K562 (cell line): ENCODE measurements at regions not wholly inside any gene's neighbourhood (a gene's known extent, or its start where the extent isn't known, plus 50 kb on each side); places are given as distances from the start of the nearest gene placed in this dataset.

Experiments
- ATAC-seq: fragments of 200-7000 bp; cut with Tn5 transposase; 3 replicates; pipeline ENCODE4 v1.9.1; 2020; ENCODE audit warnings: moderate library complexity
- BruUV-seq: library from RNA; stranded (reverse); fragments of 400-500 nt; replicated peaks from 2 replicates; lab custom pipeline; 2021; lab: Mats Ljungman, UMichigan
- CTCF ChIA-PET: fragments of 300-600 bp; formaldehyde crosslinking; extraction: SDS; loops from one replicate; lab custom pipeline; 2021; ENCODE audit warnings: low intra/inter-chr PET ratio; lab: Yijun Ruan, JAX
- POLR2A ChIA-PET: fragments of 300-600, 350-650 bp; sonication (Branson Sonifier 250); formaldehyde crosslinking; extraction: SDS; loops from one replicate; lab custom pipeline; 2021; ENCODE audit warnings: antibody characterized with exemption, inconsistent platforms; lab: Yijun Ruan, JAX
- DNase-seq, 4 experiments: peaks; one replicate each; pipeline versions ENCODE4 v3.0.0 to v3.0.0-alpha.2; 2011 to 2018; ENCODE audit warnings: low spot score in 3 of 4, mixed read lengths in 3 of 4; ENCODE audit errors: extremely low read depth in 1 of 4
- FAIRE-seq: peaks from 2 replicates; lab custom pipeline; 2011; peaks lifted over from hg19 to GRCh38; lab: Jason Lieb, UNC
- H2AFZ ChIP-seq: 2 replicates; pipeline ENCODE4 v1.6.0; 2011; ENCODE audit warnings: low read depth, low read length, control low read depth, inconsistent platforms
- H3K27ac ChIP-seq: fragments of 200-600 bp; 3 replicates; pipeline ENCODE4 v1.8.0; 2011; ENCODE audit warnings: low read depth, mild to moderate bottlenecking, control low read depth, inconsistent platforms, low read length, moderate library complexity, mixed read lengths; ENCODE audit errors: extremely low read depth
- H3K27me3 ChIP-seq, 2 experiments: fragments of 300-600 bp in 1 of 2; 2 replicates in 1 of 2; 3 replicates in 1 of 2; pipeline versions ENCODE4 v1.6.0 to v1.8.0; 2011; ENCODE audit warnings: inconsistent platforms in 2 of 2, low read length in 2 of 2, mild to moderate bottlenecking in 1 of 2, mixed read lengths in 1 of 2, moderate library complexity in 1 of 2; ENCODE audit not compliant: control insufficient read depth in 2 of 2, insufficient read depth in 2 of 2
- H3K36me3 ChIP-seq: fragments of 300-600 bp; 3 replicates; pipeline ENCODE4 v1.8.0; 2011; ENCODE audit warnings: mild to moderate bottlenecking, low read length, inconsistent platforms; ENCODE audit not compliant: control insufficient read depth, insufficient read depth
- H3K4me1 ChIP-seq, 2 experiments: fragments of 200-600 bp in 1 of 2; replicated peaks in 1 of 2; 2 replicates in 1 of 2; 3 replicates in 1 of 2; pipeline versions ENCODE4 v1.5.1 to v1.8.0; 2011; ENCODE audit warnings: inconsistent platforms in 2 of 2, low read length in 2 of 2, mild to moderate bottlenecking in 1 of 2, mixed read lengths in 1 of 2, moderate library complexity in 1 of 2; ENCODE audit not compliant: control insufficient read depth in 2 of 2, insufficient read depth in 2 of 2
- H3K4me2 ChIP-seq: 2 replicates; pipeline ENCODE4 v1.6.1; 2011; ENCODE audit warnings: low read length, control low read depth, inconsistent platforms, mixed read lengths; ENCODE audit not compliant: insufficient read depth
- H3K4me3 ChIP-seq: fragments of 200-600 bp; sonication (generic), shearing (Covaris generic); 2 replicates; pipeline ENCODE4 v1.5.1; 2016; ENCODE audit warnings: control low read depth, inconsistent platforms
- H3K79me2 ChIP-seq: fragments of 200-600 bp; 3 replicates; pipeline ENCODE4 v1.8.0; 2011; ENCODE audit warnings: low read length, inconsistent platforms; ENCODE audit not compliant: control insufficient read depth, insufficient read depth
- H3K9ac ChIP-seq, 2 experiments: 2 replicates each; pipeline versions ENCODE4 v1.6.0 to v1.6.1; 2011; ENCODE audit warnings: low read depth in 2 of 2, low read length in 2 of 2, control low read depth in 1 of 2, inconsistent platforms in 1 of 2, mild to moderate bottlenecking in 1 of 2, mixed read lengths in 1 of 2; ENCODE audit not compliant: insufficient read depth in 1 of 2
- H3K9me1 ChIP-seq: one replicate; pipeline ENCODE4 v1.6.0; 2011; ENCODE audit warnings: inconsistent platforms, mild to moderate bottlenecking, low read length, moderate library complexity; ENCODE audit not compliant: control insufficient read depth, insufficient read depth
- H3K9me3 ChIP-seq: replicated peaks from 2 replicates; pipeline ENCODE4 v1.5.1; 2011; ENCODE audit warnings: low read depth, low read length, inconsistent platforms; ENCODE audit not compliant: control insufficient read depth, insufficient read depth
- H4K20me1 ChIP-seq: replicated peaks from 2 replicates; pipeline ENCODE4 v1.6.1; 2011; ENCODE audit warnings: low read length, inconsistent platforms, mixed read lengths; ENCODE audit not compliant: control insufficient read depth, insufficient read depth
- ATF3 ChIP-seq, 2 experiments: fragments of 450-650 bp in 1 of 2; sonication (generic) in 1 of 2; formaldehyde crosslinking in 1 of 2; IDR thresholded peaks in 1 of 2; conservative IDR thresholded peaks in 1 of 2; 2 replicates each; pipeline versions ENCODE4 v1.6.1 to v1.8.1; 2016 to 2023; ENCODE audit warnings: mild to moderate bottlenecking in 2 of 2, moderate library complexity in 2 of 2, inconsistent platforms in 1 of 2, missing genetic modification reagents in 1 of 2
- FOXO4 ChIP-seq: fragments of 450-650 bp; formaldehyde crosslinking; IDR thresholded peaks from 2 replicates; pipeline ENCODE4 v1.4.0; 2020; ENCODE audit warnings: mild to moderate bottlenecking, moderate library complexity
- GMEB1 ChIP-seq: fragments of 250-450 bp; sonication (Bioruptor Pico); IDR thresholded peaks from 2 replicates; pipeline ENCODE4 v1.4.0; 2020; ENCODE audit warnings: mild to moderate bottlenecking
- HMBOX1 ChIP-seq: sonication (generic); IDR thresholded peaks from 2 replicates; pipeline ENCODE4 v1.6.1; 2016
- LCOR ChIP-seq: sonication (generic); formaldehyde crosslinking; IDR thresholded peaks from 2 replicates; pipeline ENCODE4 v1.8.0; 2022; ENCODE audit warnings: mild to moderate bottlenecking, missing genetic modification reagents
- MEF2D ChIP-seq: conservative IDR thresholded peaks from 2 replicates; pipeline ENCODE4 v1.6.1; 2016; ENCODE audit warnings: low read depth, missing genetic modification characterization, missing compliant biosample characterization
- SMARCC2 ChIP-seq: fragments of 450-650 bp; IDR thresholded peaks from 2 replicates; pipeline ENCODE4 v1.6.1; 2017; ENCODE audit warnings: antibody characterized with exemption, moderate library complexity, mild to moderate bottlenecking, low read depth
- ZBTB49 ChIP-seq: sonication (generic); formaldehyde crosslinking; IDR thresholded peaks from 2 replicates; pipeline ENCODE4 v1.8.0; 2022; ENCODE audit warnings: missing genetic modification reagents, mild to moderate bottlenecking, borderline replicate concordance
- ZNF124 ChIP-seq: sonication (generic); formaldehyde crosslinking; IDR thresholded peaks from 2 replicates; pipeline ENCODE4 v1.8.1; 2022; ENCODE audit warnings: missing genetic modification reagents
- ZNF347 ChIP-seq: fragments of 450-650 bp; formaldehyde crosslinking; IDR thresholded peaks from 2 replicates; pipeline ENCODE4 v1.4.0; 2020; ENCODE audit warnings: low read depth, mild to moderate bottlenecking, moderate library complexity
- ZNF77 ChIP-seq: fragments of 250-450 bp; sonication (Bioruptor Pico); IDR thresholded peaks from 2 replicates; pipeline ENCODE4 v1.5.0; 2020
- WGBS: fragments of 100-300 bp; shearing (Covaris generic); methylation state at CpG from one replicate; pipeline ENCODE4 v1.1.6; 2016; ENCODE audit warnings: low coverage, mixed read lengths; ENCODE audit not compliant: insufficient coverage; ENCODE audit errors: missing lambda C conversion rate; 5-methylcytosine and 5-hydroxymethylcytosine counted together
- in situ Hi-C: fragments of 300-500 bp; cut with MboI; formaldehyde crosslinking; loops from 4 replicates; pipeline ENCODE4 v1.15.0; 2018; ENCODE audit warnings: inconsistent platforms, mixed read lengths
- intact Hi-C: fragments of 100-400 bp; cut with micrococcal nuclease; formaldehyde crosslinking; loops from 2 replicates; pipeline ENCODE4 v1.14.2; 2022

- 2% methylated on average over 6 of the region's 6 CpGs for WGBS
- Histone ChIP-seq H3K36me3 (no peaks in the 10 kb centered on the region), H3K4me2 (no peak overlapping the region), H4K20me1 (no peaks in the 10 kb centered on the region), H3K9me1 (no peaks in the 10 kb centered on the region), H3K27me3 (peaks cover 0 to 10% of the 10 kb centered on the region in 2 experiments; a peak in 2 of 5 replicates), H3K79me2 (no peaks in the 10 kb centered on the region), H3K9me3 (no peaks in the 10 kb centered on the region), H3K4me1 (no peaks in the 10 kb centered on the region), H2AFZ (no peak overlapping the region), H3K4me3 (no peak overlapping the region), H3K27ac (no peak overlapping the region), H3K9ac (no peak overlapping the region)
- FAIRE-seq (no peak), ATAC-seq (no peak), DNase-seq (no peak)
- intact Hi-C loops (no loop called here), in situ Hi-C loops (no loop called here)
- CTCF ChIA-PET: no interaction called here
- POLR2A ChIA-PET: no interaction called here
- TF ChIP-seq ZNF347 (CRISPR knock-in tag): no peak
- no peak for TF ChIP-seq ZBTB49 (CRISPR knock-in tag)
- no peak for TF ChIP-seq GMEB1 (CRISPR knock-in tag)
- TF ChIP-seq MEF2D: no peak
- no peak for TF ChIP-seq FOXO4 (CRISPR knock-in tag)
- TF ChIP-seq ZNF77 (CRISPR knock-in tag): no peak
- TF ChIP-seq HMBOX1: no peak
- no peak for TF ChIP-seq SMARCC2
- no peak for TF ChIP-seq ATF3 (IDR thresholded peaks at IDR 0.05)
- TF ChIP-seq ATF3 (CRISPR knock-in tag; conservative IDR thresholded peaks at IDR 0.05): no peak
- TF ChIP-seq ZNF124 (CRISPR knock-in tag): no peak
- no peak for TF ChIP-seq LCOR (CRISPR knock-in tag)
- no TSS peak for BruUV-seq
These were observed 135.3 kb upstream of the NEDD9 start for GRCh38 chr6:11367638-11368199.
